ENCODE measurements at regions not wholly inside any gene's neighbourhood (a gene's known extent, or its start where the extent isn't known, plus 50 kb on each side); places are given as distances from the start of the nearest gene placed in this dataset.
"Not testable (repeated sequence)": the region's sequence is repeated elsewhere in the genome, so short reads cannot be mapped to it uniquely, and the experiment has no call there.

- not testable (repeated sequence) for DNase-seq (ENCODE audit: low read depth)
Measured at GRCh38 chr3:75394102-75394501, 270.0 kb upstream of the FRG2C start.

GRCh38 chr3:75394562-75395360 lies 269.4 kb upstream of the FRG2C start:
- not testable (repeated sequence) for DNase-seq (ENCODE audit: low read depth)

- DNase-seq (ENCODE audit: low read depth): no peak
Measured at GRCh38 chr3:75395580-75396315, 268.4 kb upstream of the FRG2C start.

- DNase-seq (ENCODE audit: low read depth): no peak
Measured at GRCh38 chr3:75396316-75396802, 267.8 kb upstream of the FRG2C start.

- DNase-seq (ENCODE audit: low read depth): not testable (repeated sequence)
Measured at GRCh38 chr3:75397486-75397885, 266.6 kb upstream of the FRG2C start.

GRCh38 chr3:75422101-75422945 lies 241.8 kb upstream of the FRG2C start:
- DNase-seq (ENCODE audit: low read depth): not testable (repeated sequence)

- not testable (repeated sequence) for DNase-seq (ENCODE audit: low read depth)
Measured at GRCh38 chr3:75425379-75425778, 238.7 kb upstream of the FRG2C start.

GRCh38 chr3:75427486-75427885 lies 236.6 kb upstream of the FRG2C start:
- not testable (repeated sequence) for DNase-seq (ENCODE audit: low read depth)

- not testable (repeated sequence) for DNase-seq (ENCODE audit: low read depth)
Measured at GRCh38 chr3:75427906-75428305, 236.2 kb upstream of the FRG2C start.

- DNase-seq (ENCODE audit: low read depth): peak; percentile 38
Measured at GRCh38 chr3:75429561-75430220, 234.4 kb upstream of the FRG2C start.

GRCh38 chr3:75430406-75430805 lies 233.7 kb upstream of the FRG2C start:
- DNase-seq (ENCODE audit: low read depth): not testable (repeated sequence)

- DNase-seq (ENCODE audit: low read depth): not testable (repeated sequence)
Measured at GRCh38 chr3:75431120-75431519, 233.0 kb upstream of the FRG2C start.

GRCh38 chr3:75432466-75432865 lies 231.7 kb upstream of the FRG2C start:
- not testable (repeated sequence) for DNase-seq (ENCODE audit: low read depth)

- not testable (repeated sequence) for DNase-seq (ENCODE audit: low read depth)
Measured at GRCh38 chr3:75432885-75433284, 231.2 kb upstream of the FRG2C start.

GRCh38 chr3:75433295-75433694 lies 230.8 kb upstream of the FRG2C start:
- not testable (repeated sequence) for DNase-seq (ENCODE audit: low read depth)

GRCh38 chr3:75434276-75434912 lies 229.7 kb upstream of the FRG2C start:
- not testable (repeated sequence) for DNase-seq (ENCODE audit: low read depth)

GRCh38 chr3:75434913-75435793 lies 229.0 kb upstream of the FRG2C start:
- DNase-seq (ENCODE audit: low read depth): peak; percentile 97

- not testable (repeated sequence) for DNase-seq (ENCODE audit: low read depth)
Measured at GRCh38 chr3:75435794-75436400, 228.2 kb upstream of the FRG2C start.

- not testable (repeated sequence) for DNase-seq (ENCODE audit: low read depth)
Measured at GRCh38 chr3:75440986-75441385, 223.1 kb upstream of the FRG2C start.

Measured in activated T-helper 1 cell treated with Interleukin-2 at 50 U/mL for 16 hours (primary cell).